Lower leg skin (tissue), 4 donors: ENCODE measurements at regions not wholly inside any gene's neighbourhood (a gene's known extent, or its start where the extent isn't known, plus 50 kb on each side); places are given as distances from the start of the nearest gene placed in this dataset.

Source experiments
- DNase-seq, 2 donors: peaks; one replicate each; pipeline ENCODE4 v3.0.0-alpha.2; 2019; ENCODE audit warnings: low spot score in 2 of 2
- H3K4me3 ChIP-seq: fragments of 200-600 bp; sonication (generic); 2 replicates; pipeline ENCODE4 v1.5.1; 2017; ENCODE audit warnings: mild to moderate bottlenecking, low read depth; ENCODE audit not compliant: poor library complexity, severe bottlenecking
- CTCF ChIP-seq, 3 donors: fragments of 450-650 bp; IDR thresholded peaks; one replicate each; pipeline ENCODE4 v1.5.1; 2016; ENCODE audit warnings: antibody characterized with exemption in 3 of 3, mild to moderate bottlenecking in 3 of 3, moderate library complexity in 2 of 3
- POLR2A ChIP-seq, 2 donors: fragments of 450-650 bp; IDR thresholded peaks; one replicate each; pipeline ENCODE4 v1.6.1; 2016 to 2017; ENCODE audit warnings: antibody characterized with exemption in 2 of 2, mild to moderate bottlenecking in 1 of 2, moderate library complexity in 1 of 2
- whole genome bisulfite sequencing, 2 donors: methylation state at CpG; one replicate each; pipeline ENCODE4 v1.1.5; 2018; 5-methylcytosine and 5-hydroxymethylcytosine counted together
- intact Hi-C: fragments of 100-400 bp; cut with DNase I; formaldehyde crosslinking; loops from one replicate; pipeline ENCODE4 v1.15.0; 2023; ENCODE audit warnings: low total_unique reads

- TF ChIP-seq POLR2A (IDR thresholded peaks at IDR 0.05): no peak
- TF ChIP-seq CTCF (IDR thresholded peaks at IDR 0.05): no peak
- no peak for DNase-seq
- intact Hi-C loops: no loop called here
- 75 to 79% methylated on average over 1 of the region's 1 CpG for WGBS, 2 donors
- H3K4me3 ChIP-seq: no peak overlapping the region
These were observed 250.4 kb upstream of the PCSK5 start for GRCh38 chr9:75639971-75640610.

- TF ChIP-seq CTCF (IDR thresholded peaks at IDR 0.05) (no peak), POLR2A (IDR thresholded peaks at IDR 0.05) (no peak)
- DNase-seq: no peak
- no peak overlapping the region for H3K4me3 ChIP-seq
- intact Hi-C loops: no loop called here
These were observed 248.0 kb upstream of the PCSK5 start for GRCh38 chr9:75642522-75642921.

- TF ChIP-seq CTCF (IDR thresholded peaks at IDR 0.05) (no peak), POLR2A (IDR thresholded peaks at IDR 0.05) (no peak)
- no peak overlapping the region for H3K4me3 ChIP-seq
- intact Hi-C loops: no loop called here
- WGBS, 2 donors: 42 to 54% methylated on average over 2 of the region's 2 CpGs
- no peak for DNase-seq
These were observed 245.8 kb upstream of the PCSK5 start for GRCh38 chr9:75644649-75645048.

GRCh38 chr9:75648034-75648433, 242.4 kb upstream of the PCSK5 start:
- 47 to 60% methylated on average over 8 of the region's 8 CpGs for WGBS, 2 donors
- intact Hi-C loops: no loop called here
- no peak for TF ChIP-seq POLR2A (IDR thresholded peaks at IDR 0.05)
- TF ChIP-seq CTCF (IDR thresholded peaks at IDR 0.05): no peak
- H3K4me3 ChIP-seq: no peak overlapping the region
- DNase-seq: no peak

- TF ChIP-seq CTCF (IDR thresholded peaks at IDR 0.05) (no peak), POLR2A (IDR thresholded peaks at IDR 0.05) (no peak)
- intact Hi-C loops: no loop called here
- no peak for DNase-seq
- H3K4me3 ChIP-seq: no peak overlapping the region
- WGBS, 2 donors: 82 to 88% methylated on average over 5 of the region's 5 CpGs
These were observed 241.4 kb upstream of the PCSK5 start for GRCh38 chr9:75649060-75649459.

GRCh38 chr9:75651709-75652108, 238.8 kb upstream of the PCSK5 start:
- no peak for DNase-seq
- H3K4me3 ChIP-seq: no peak overlapping the region
- WGBS, 2 donors: 65 to 72% methylated on average over 2 of the region's 2 CpGs
- TF ChIP-seq POLR2A (IDR thresholded peaks at IDR 0.05) (no peak), CTCF (IDR thresholded peaks at IDR 0.05) (no peak)
- intact Hi-C loops: no loop called here
